Osteocyte (in vitro differentiated cells): ENCODE measurements at regions not wholly inside any gene's neighbourhood (a gene's known extent, or its start where the extent isn't known, plus 50 kb on each side); places are given as distances from the start of the nearest gene placed in this dataset.

Experiments
- DNase-seq: peaks from one replicate; pipeline ENCODE4 v3.0.0; 2021; ENCODE audit warnings: mixed read lengths; ENCODE audit not compliant: unreplicated experiment; ENCODE audit errors: extremely low spot score
- H3K27ac Mint-ChIP-seq: one replicate; pipeline ENCODE4 v1.8.0; 2021; ENCODE audit warnings: mild to moderate bottlenecking, mixed read lengths; ENCODE audit not compliant: unreplicated experiment
- H3K27me3 Mint-ChIP-seq: one replicate; pipeline ENCODE4 v1.8.0; 2021; ENCODE audit warnings: mixed read lengths; ENCODE audit not compliant: unreplicated experiment
- H3K36me3 Mint-ChIP-seq: one replicate; pipeline ENCODE4 v1.8.0; 2021; ENCODE audit warnings: mixed read lengths; ENCODE audit not compliant: unreplicated experiment
- H3K4me1 Mint-ChIP-seq: one replicate; pipeline ENCODE4 v1.8.0; 2021; ENCODE audit warnings: mixed read lengths; ENCODE audit not compliant: unreplicated experiment
- H3K4me3 Mint-ChIP-seq: one replicate; pipeline ENCODE4 v1.8.0; 2021; ENCODE audit warnings: mild to moderate bottlenecking, moderate library complexity, mixed read lengths; ENCODE audit not compliant: unreplicated experiment
- H3K9me3 Mint-ChIP-seq: one replicate; pipeline ENCODE4 v1.8.0; 2021; ENCODE audit warnings: mixed read lengths; ENCODE audit not compliant: unreplicated experiment
- TF ChIP-seq, protein P1 (sequence below): fragments of 200-600 bp; sonication (generic); IDR thresholded peaks from 2 replicates; pipeline ENCODE4 v1.5.0; 2021; ENCODE audit warnings: antibody characterized with exemption, mild to moderate bottlenecking, moderate library complexity

DNA sequence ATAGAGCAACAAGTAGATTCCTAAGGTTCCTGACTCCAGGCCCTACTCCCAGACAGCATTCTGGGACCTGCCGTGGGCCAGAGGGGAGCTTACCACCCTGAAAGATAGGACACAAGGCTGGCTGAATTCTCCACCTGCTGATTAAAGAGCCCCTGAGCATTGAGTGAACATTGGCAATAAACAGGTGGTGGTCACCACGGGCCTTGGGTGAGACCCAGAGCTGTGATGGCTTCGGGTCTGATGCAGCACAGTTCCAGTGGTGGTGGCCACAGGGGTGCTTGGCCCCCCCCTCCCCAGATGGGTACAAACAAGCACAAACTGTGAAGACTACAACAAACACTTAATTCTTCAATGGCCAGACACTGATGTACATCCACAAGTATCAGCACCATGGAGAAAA is 444.6 kb downstream of the GASK1B start:
- TF ChIP-seq, protein P1, sequence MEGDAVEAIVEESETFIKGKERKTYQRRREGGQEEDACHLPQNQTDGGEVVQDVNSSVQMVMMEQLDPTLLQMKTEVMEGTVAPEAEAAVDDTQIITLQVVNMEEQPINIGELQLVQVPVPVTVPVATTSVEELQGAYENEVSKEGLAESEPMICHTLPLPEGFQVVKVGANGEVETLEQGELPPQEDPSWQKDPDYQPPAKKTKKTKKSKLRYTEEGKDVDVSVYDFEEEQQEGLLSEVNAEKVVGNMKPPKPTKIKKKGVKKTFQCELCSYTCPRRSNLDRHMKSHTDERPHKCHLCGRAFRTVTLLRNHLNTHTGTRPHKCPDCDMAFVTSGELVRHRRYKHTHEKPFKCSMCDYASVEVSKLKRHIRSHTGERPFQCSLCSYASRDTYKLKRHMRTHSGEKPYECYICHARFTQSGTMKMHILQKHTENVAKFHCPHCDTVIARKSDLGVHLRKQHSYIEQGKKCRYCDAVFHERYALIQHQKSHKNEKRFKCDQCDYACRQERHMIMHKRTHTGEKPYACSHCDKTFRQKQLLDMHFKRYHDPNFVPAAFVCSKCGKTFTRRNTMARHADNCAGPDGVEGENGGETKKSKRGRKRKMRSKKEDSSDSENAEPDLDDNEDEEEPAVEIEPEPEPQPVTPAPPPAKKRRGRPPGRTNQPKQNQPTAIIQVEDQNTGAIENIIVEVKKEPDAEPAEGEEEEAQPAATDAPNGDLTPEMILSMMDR = no peak
- Mint-ChIP-seq H3K27ac (peak overlapping the region; percentile 78), H3K27me3 (no peaks in the 10 kb centered on the region), H3K9me3 (peaks cover 8% of the 10 kb centered on the region), H3K4me3 (no peak overlapping the region), H3K4me1 (peaks cover 40% of the 10 kb centered on the region), H3K36me3 (no peaks in the 10 kb centered on the region)
- no peak for DNase-seq

DNA sequence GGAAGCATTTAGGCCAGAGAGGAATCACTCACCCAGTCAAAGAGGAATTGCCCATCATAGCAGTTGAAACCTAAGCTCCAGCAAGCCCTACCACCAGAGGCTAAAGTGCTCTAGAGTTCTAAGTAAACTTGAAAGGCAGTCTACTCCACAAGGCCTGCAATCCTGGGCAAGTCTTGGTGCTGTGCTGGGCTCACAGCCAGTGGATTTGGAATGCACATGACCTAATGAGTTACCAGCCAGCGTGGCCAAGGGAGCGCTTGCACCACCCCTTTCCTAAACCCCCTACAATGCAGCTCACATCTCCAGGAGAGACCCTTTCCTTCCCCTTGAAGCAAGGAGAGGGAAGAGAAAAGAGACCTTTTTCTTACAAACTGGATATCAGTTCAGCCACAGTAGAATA is 445.7 kb downstream of the GASK1B start:
- Mint-ChIP-seq H3K9me3 (peaks cover 8% of the 10 kb centered on the region), H3K4me3 (no peak overlapping the region), H3K4me1 (peaks cover 40% of the 10 kb centered on the region), H3K36me3 (no peaks in the 10 kb centered on the region), H3K27ac (peak overlapping the region; percentile 78), H3K27me3 (no peaks in the 10 kb centered on the region)
- no peak for DNase-seq
- TF ChIP-seq, protein P1 = no peak

DNA sequence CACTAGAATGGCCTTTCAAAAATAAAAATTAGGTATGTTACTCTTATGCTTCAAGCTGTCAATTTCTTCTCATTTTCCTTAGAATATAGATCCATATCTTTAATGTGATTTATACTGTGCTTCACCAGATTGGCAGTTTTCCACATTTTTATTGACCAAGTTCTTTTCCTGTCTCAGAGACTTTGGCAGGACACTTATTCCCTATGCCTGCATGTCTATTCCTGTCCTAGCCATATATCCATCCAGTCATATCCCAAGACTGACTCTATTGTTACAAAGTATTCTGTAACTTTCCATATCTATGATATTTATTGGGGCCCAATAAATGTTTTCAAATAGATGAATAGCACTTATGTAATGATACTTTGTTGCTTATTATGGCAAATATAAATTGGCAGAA is 450.7 kb downstream of the GASK1B start:
- H3K9me3 Mint-ChIP-seq = peaks cover 8% of the 10 kb centered on the region
- no peak for DNase-seq
- H3K27ac Mint-ChIP-seq = no peak overlapping the region
- peaks cover 2% of the 10 kb centered on the region for H3K27me3 Mint-ChIP-seq
- TF ChIP-seq, protein P1 = no peak
- H3K4me1 Mint-ChIP-seq = peaks cover 11% of the 10 kb centered on the region
- H3K4me3 Mint-ChIP-seq = no peak overlapping the region
- H3K36me3 Mint-ChIP-seq = no peaks in the 10 kb centered on the region

DNA sequence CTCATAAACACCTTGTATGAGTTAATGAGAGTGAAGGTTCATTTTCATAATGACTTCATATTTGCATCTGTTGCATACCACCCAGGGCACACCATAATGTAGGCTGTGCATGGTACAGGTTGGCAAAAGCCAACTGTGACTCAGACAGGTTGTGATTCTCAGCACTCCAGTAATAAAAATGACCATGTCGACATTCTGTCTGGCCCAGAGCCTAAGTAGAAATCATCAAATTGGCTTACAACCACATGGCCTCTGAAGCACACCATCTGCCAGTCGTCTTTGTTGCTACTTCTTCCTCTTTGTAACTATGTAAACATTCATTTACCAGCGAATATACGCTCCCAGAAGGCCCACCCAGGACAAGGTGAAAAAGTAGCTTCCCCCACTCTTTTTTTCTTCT is 459.5 kb downstream of the GASK1B start:
- Mint-ChIP-seq H3K9me3 (no peaks in the 10 kb centered on the region), H3K27me3 (peaks cover 2% of the 10 kb centered on the region), H3K36me3 (no peaks in the 10 kb centered on the region), H3K4me3 (no peak overlapping the region), H3K4me1 (no peaks in the 10 kb centered on the region), H3K27ac (no peak overlapping the region)
- DNase-seq = no peak
- TF ChIP-seq, protein P1 = no peak

DNA sequence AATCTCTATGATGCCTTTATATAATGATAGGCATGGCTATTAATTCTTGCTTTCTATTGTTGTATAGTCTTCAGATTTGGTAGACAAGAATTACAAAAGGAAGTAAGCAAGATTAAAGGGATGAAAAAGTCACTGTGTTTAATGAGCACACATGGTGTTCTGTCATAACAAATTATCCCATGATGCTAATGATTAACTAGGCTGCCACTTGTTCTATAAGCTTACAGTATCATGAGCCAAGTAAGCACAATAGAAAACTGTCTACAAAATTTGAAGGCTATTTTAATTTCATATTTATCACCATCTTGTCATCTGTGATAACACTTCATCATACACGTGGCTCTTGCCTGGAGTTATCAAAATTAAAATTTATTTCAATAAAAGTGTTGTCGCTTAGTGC is 466.7 kb downstream of the GASK1B start:
- Mint-ChIP-seq H3K36me3 (no peaks in the 10 kb centered on the region), H3K27ac (no peak overlapping the region), H3K4me3 (no peak overlapping the region), H3K4me1 (peaks cover 16% of the 10 kb centered on the region), H3K27me3 (no peaks in the 10 kb centered on the region), H3K9me3 (no peaks in the 10 kb centered on the region)
- TF ChIP-seq, protein P1 = no peak
- no peak for DNase-seq
